GM21717 (cell line): ENCODE measurements at regions not wholly inside any gene's neighbourhood (a gene's known extent, or its start where the extent isn't known, plus 50 kb on each side); places are given as distances from the start of the nearest gene placed in this dataset.
A peak's percentile ranks its signal among the peaks of the same experiment; 100 is the strongest.

Experiments
- ATAC-seq: cut with Tn5 transposase; IDR thresholded peaks from one replicate; pipeline ENCODE4 v1.9.1; 2021; ENCODE audit warnings: mild to moderate bottlenecking, moderate library complexity; ENCODE audit not compliant: unreplicated experiment

- no peak for ATAC-seq
These were observed 83.3 kb upstream of the DUSP22 start for GRCh38 chr6:208938-209337.

- peak; percentile 61 for ATAC-seq
These were observed 82.7 kb upstream of the DUSP22 start for GRCh38 chr6:209432-210103.

- peak; percentile 7 for ATAC-seq
These were observed 82.2 kb upstream of the DUSP22 start for GRCh38 chr6:210104-210456.

GRCh38 chr6:210778-211374 is 81.4 kb upstream of the DUSP22 start:
- ATAC-seq: no peak

- no peak for ATAC-seq
These were observed 80.3 kb upstream of the DUSP22 start for GRCh38 chr6:211871-212497.

- no peak for ATAC-seq
These were observed 79.0 kb upstream of the DUSP22 start for GRCh38 chr6:213284-213683.

GRCh38 chr6:214428-214827 is 77.9 kb upstream of the DUSP22 start:
- ATAC-seq: no peak

GRCh38 chr6:215335-216034 is 76.8 kb upstream of the DUSP22 start:
- no peak for ATAC-seq

- ATAC-seq: no peak
These were observed 75.1 kb upstream of the DUSP22 start for GRCh38 chr6:217048-217659.

- ATAC-seq: peak; percentile 46
These were observed 73.9 kb upstream of the DUSP22 start for GRCh38 chr6:218153-219018.

GRCh38 chr6:219019-219570 is 73.2 kb upstream of the DUSP22 start:
- ATAC-seq: no peak

- ATAC-seq: no peak
These were observed 72.6 kb upstream of the DUSP22 start for GRCh38 chr6:219641-220198.

- ATAC-seq: no peak
These were observed 72.0 kb upstream of the DUSP22 start for GRCh38 chr6:220312-220711.

GRCh38 chr6:220721-221475 is 71.4 kb upstream of the DUSP22 start:
- no peak for ATAC-seq

GRCh38 chr6:221531-222349 is 70.5 kb upstream of the DUSP22 start:
- no peak for ATAC-seq

- ATAC-seq: no peak
These were observed 69.8 kb upstream of the DUSP22 start for GRCh38 chr6:222468-222867.

- ATAC-seq: no peak
These were observed 69.2 kb upstream of the DUSP22 start for GRCh38 chr6:223136-223535.

GRCh38 chr6:223763-224162 is 68.5 kb upstream of the DUSP22 start:
- ATAC-seq: no peak
